ENCODE measurements at regions not wholly inside any gene's neighbourhood (a gene's known extent, or its start where the extent isn't known, plus 50 kb on each side); places are given as distances from the start of the nearest gene placed in this dataset.

- Mint-ChIP-seq H3K4me3 (no peak overlapping the region), H3K27ac (no peak overlapping the region), H3K9me3 (peaks cover 3 to 13% (median 5%) of the 10 kb centered on the region in 8 donors), H3K36me3 (no peaks in the 10 kb centered on the region), H3K4me1 (no peaks in the 10 kb centered on the region), H3K27me3 (no peaks in the 10 kb centered on the region)
- no peak overlapping the region for H3K27ac ChIP-seq (ENCODE audit: low read depth, low read length)
- no peak overlapping the region for H3K4me3 ChIP-seq (ENCODE audit: low read length in 2 of 2)
- H3K36me3 ChIP-seq (ENCODE audit: insufficient read depth, low read length), result no peaks in the 10 kb centered on the region
- POLR2A ChIA-PET (ENCODE audit: partially characterized antibody), result no interaction called here
- H3K27me3 ChIP-seq (ENCODE audit: insufficient read depth, low read length), result no peaks in the 10 kb centered on the region
- H3K9me3 ChIP-seq (ENCODE audit: control insufficient read depth in 1 of 2, low read length in 2 of 2), result no peaks in the 10 kb centered on the region
- no peaks in the 10 kb centered on the region for H3K4me1 ChIP-seq (ENCODE audit: insufficient read depth, low read length)
- CTCF ChIA-PET (ENCODE audit: partially characterized antibody), result no interaction called here
- DNase-seq, result no peak
- intact Hi-C loops (cut with micrococcal nuclease), result no loop called here
Measured at GRCh38 chr6:48915591-48915990, 547.5 kb downstream of the MMUT start.

DNA sequence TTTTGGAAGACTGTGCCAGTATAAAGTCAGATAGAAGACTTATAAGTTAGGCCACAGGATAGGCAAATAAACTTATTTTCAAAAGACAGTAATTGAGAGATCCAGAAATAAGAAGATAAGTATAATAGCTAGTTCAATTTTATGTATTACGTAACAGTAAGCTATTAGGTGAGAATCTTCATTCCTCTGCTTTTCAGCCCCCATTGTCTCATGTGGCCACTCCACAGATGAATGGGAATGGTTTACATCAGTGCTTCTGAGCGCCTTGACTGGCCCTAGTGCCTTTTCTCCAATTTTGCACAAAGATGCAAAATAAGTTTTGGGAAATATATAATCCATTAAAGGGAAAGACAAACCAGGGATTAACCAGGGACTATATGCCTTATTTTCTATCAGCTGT, 550.5 kb downstream of the MMUT start:
- DNase-seq, result no peak
- Histone ChIP-seq H3K36me3 (ENCODE audit: insufficient read depth, low read length) (no peaks in the 10 kb centered on the region), H3K4me1 (ENCODE audit: insufficient read depth, low read length) (no peaks in the 10 kb centered on the region), H3K27me3 (ENCODE audit: insufficient read depth, low read length) (no peaks in the 10 kb centered on the region), H3K9me3 (ENCODE audit: control insufficient read depth in 1 of 2, low read length in 2 of 2) (no peaks in the 10 kb centered on the region), H3K27ac (ENCODE audit: low read depth, low read length) (no peak overlapping the region), H3K4me3 (ENCODE audit: low read length in 2 of 2) (no peak overlapping the region)
- CTCF ChIA-PET (ENCODE audit: partially characterized antibody), result no interaction called here
- POLR2A ChIA-PET (ENCODE audit: partially characterized antibody), result no interaction called here
- H3K4me1 Mint-ChIP-seq, result no peaks in the 10 kb centered on the region
- H3K36me3 Mint-ChIP-seq, result no peaks in the 10 kb centered on the region
- H3K9me3 Mint-ChIP-seq, result peaks cover 2 to 10% (median 4%) of the 10 kb centered on the region in 8 donors
- intact Hi-C loops (cut with micrococcal nuclease), result no loop called here
- H3K4me3 Mint-ChIP-seq, result no peak overlapping the region
- no peak overlapping the region for H3K27ac Mint-ChIP-seq
- no peaks in the 10 kb centered on the region for H3K27me3 Mint-ChIP-seq

DNA sequence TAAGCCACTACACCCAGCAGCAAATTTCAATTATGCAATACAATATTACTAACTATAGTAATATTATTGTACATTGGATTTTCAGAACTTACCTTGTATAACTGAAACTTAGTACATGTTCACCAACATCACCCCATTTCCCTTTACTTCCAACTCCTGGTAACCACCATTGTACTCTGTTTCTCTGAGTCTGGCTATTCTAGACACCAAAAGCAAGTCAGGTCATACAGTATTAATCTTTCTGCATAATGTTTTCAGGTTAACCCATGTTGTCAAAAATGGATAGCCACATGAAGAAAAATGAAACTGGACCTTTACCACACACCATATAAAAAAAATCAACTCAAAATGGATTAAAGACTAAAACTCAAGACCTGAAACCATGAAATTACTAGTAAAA, 558.2 kb downstream of the MMUT start:
- no peaks in the 10 kb centered on the region for H3K36me3 Mint-ChIP-seq
- Histone ChIP-seq H3K4me1 (ENCODE audit: insufficient read depth, low read length) (no peaks in the 10 kb centered on the region), H3K9me3 (ENCODE audit: control insufficient read depth in 1 of 2, low read length in 2 of 2) (no peaks in the 10 kb centered on the region), H3K27me3 (ENCODE audit: insufficient read depth, low read length) (no peaks in the 10 kb centered on the region), H3K27ac (ENCODE audit: low read depth, low read length) (no peak overlapping the region), H3K4me3 (ENCODE audit: low read length in 2 of 2) (no peak overlapping the region), H3K36me3 (ENCODE audit: insufficient read depth, low read length) (no peaks in the 10 kb centered on the region)
- DNase-seq, result no peak
- POLR2A ChIA-PET (ENCODE audit: partially characterized antibody), result no interaction called here
- H3K27ac Mint-ChIP-seq, result no peak overlapping the region
- peaks cover 0 to 16% (median 7%) of the 10 kb centered on the region in 8 donors for H3K9me3 Mint-ChIP-seq
- CTCF ChIA-PET (ENCODE audit: partially characterized antibody), result no interaction called here
- intact Hi-C loops (cut with micrococcal nuclease), result no loop called here
- H3K4me1 Mint-ChIP-seq, result no peaks in the 10 kb centered on the region
- no peak overlapping the region for H3K4me3 Mint-ChIP-seq
- no peaks in the 10 kb centered on the region for H3K27me3 Mint-ChIP-seq

DNA sequence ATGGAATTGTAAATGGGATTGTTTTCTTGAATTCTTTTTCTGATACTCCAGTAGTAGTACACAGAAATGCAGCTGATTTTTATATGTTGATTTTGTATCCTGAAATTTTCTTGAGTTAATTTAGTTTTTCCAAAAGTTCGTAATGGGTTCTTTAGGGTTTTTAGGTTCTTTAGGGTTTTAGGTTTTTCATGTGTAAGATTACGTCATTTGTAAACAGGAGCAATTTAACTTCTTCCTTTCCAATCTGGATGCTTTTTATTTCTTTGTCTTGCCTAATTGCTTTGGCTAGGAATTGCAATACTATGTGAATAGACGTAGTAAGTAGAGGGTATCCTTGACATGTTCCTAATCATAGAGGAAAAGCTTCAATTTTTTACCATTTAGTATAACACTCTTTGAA, 568.6 kb downstream of the MMUT start:
- Mint-ChIP-seq H3K27ac (no peak overlapping the region), H3K27me3 (no peaks in the 10 kb centered on the region), H3K36me3 (no peaks in the 10 kb centered on the region), H3K9me3 (peaks cover 0 to 6% (median 3%) of the 10 kb centered on the region in 8 donors), H3K4me1 (no peaks in the 10 kb centered on the region), H3K4me3 (no peak overlapping the region)
- no peak overlapping the region for H3K27ac ChIP-seq (ENCODE audit: low read depth, low read length)
- no peaks in the 10 kb centered on the region for H3K4me1 ChIP-seq (ENCODE audit: insufficient read depth, low read length)
- POLR2A ChIA-PET (ENCODE audit: partially characterized antibody), result no interaction called here
- H3K9me3 ChIP-seq (ENCODE audit: control insufficient read depth in 1 of 2, low read length in 2 of 2), result no peaks in the 10 kb centered on the region
- DNase-seq, result no peak
- no peaks in the 10 kb centered on the region for H3K27me3 ChIP-seq (ENCODE audit: insufficient read depth, low read length)
- intact Hi-C loops (cut with micrococcal nuclease), result no loop called here
- CTCF ChIA-PET (ENCODE audit: partially characterized antibody), result no interaction called here
- no peaks in the 10 kb centered on the region for H3K36me3 ChIP-seq (ENCODE audit: insufficient read depth, low read length)
- H3K4me3 ChIP-seq (ENCODE audit: low read length in 2 of 2), result no peak overlapping the region

- no peak overlapping the region for H3K27ac Mint-ChIP-seq
- no peak overlapping the region for H3K27ac ChIP-seq (ENCODE audit: low read depth, low read length)
- H3K4me3 ChIP-seq (ENCODE audit: low read length in 2 of 2), result no peak overlapping the region
- H3K27me3 Mint-ChIP-seq, result no peaks in the 10 kb centered on the region
- ChIA-PET CTCF (ENCODE audit: partially characterized antibody) (no interaction called here), POLR2A (ENCODE audit: partially characterized antibody) (no interaction called here)
- no peaks in the 10 kb centered on the region for H3K9me3 ChIP-seq (ENCODE audit: control insufficient read depth in 1 of 2, low read length in 2 of 2)
- no peak overlapping the region for H3K4me3 Mint-ChIP-seq
- no peaks in the 10 kb centered on the region for H3K4me1 ChIP-seq (ENCODE audit: insufficient read depth, low read length)
- H3K4me1 Mint-ChIP-seq, result no peaks in the 10 kb centered on the region
- peaks cover 0 to 6% (median 2%) of the 10 kb centered on the region in 8 donors for H3K9me3 Mint-ChIP-seq
- intact Hi-C loops (cut with micrococcal nuclease), result no loop called here
- no peaks in the 10 kb centered on the region for H3K36me3 ChIP-seq (ENCODE audit: insufficient read depth, low read length)
- DNase-seq, result no peak
- H3K27me3 ChIP-seq (ENCODE audit: insufficient read depth, low read length), result no peaks in the 10 kb centered on the region
- no peaks in the 10 kb centered on the region for H3K36me3 Mint-ChIP-seq
Measured at GRCh38 chr6:48893048-48893447, 570.0 kb downstream of the MMUT start.

GRCh38 chr6:48891308-48891707, 571.7 kb downstream of the MMUT start:
- CTCF ChIA-PET (ENCODE audit: partially characterized antibody), result no interaction called here
- no peaks in the 10 kb centered on the region for H3K36me3 Mint-ChIP-seq

DNA sequence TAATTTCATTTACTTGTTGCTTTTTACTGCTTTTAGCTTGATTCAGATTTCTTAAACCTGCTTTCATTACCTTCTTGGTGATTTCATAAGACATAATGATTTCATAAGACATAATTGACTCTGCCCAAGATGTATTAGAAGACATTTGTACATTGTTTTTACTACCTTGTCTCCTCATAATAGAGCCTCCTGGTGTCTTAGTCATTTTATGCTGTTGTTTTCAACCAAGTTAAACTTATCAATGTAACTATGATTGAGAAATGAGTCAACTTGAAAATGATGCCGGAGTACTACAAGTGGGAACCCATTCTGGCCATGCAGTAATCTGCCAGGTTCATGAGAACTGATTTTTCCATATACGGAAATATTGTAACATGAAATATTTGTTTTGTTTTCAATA, 573.6 kb downstream of the MMUT start:
- Mint-ChIP-seq H3K27ac (no peak overlapping the region), H3K4me3 (no peak overlapping the region), H3K9me3 (peaks cover 0 to 9% (median 2%) of the 10 kb centered on the region in 8 donors), H3K36me3 (no peaks in the 10 kb centered on the region), H3K4me1 (no peaks in the 10 kb centered on the region), H3K27me3 (no peaks in the 10 kb centered on the region)
- no peak for DNase-seq
- H3K4me1 ChIP-seq (ENCODE audit: insufficient read depth, low read length), result no peaks in the 10 kb centered on the region
- intact Hi-C loops (cut with micrococcal nuclease), result no loop called here
- H3K9me3 ChIP-seq (ENCODE audit: control insufficient read depth in 1 of 2, low read length in 2 of 2), result no peaks in the 10 kb centered on the region
- H3K4me3 ChIP-seq (ENCODE audit: low read length in 2 of 2), result no peak overlapping the region
- POLR2A ChIA-PET (ENCODE audit: partially characterized antibody), result no interaction called here
- H3K27me3 ChIP-seq (ENCODE audit: insufficient read depth, low read length), result no peaks in the 10 kb centered on the region
- CTCF ChIA-PET (ENCODE audit: partially characterized antibody), result no interaction called here
- no peak overlapping the region for H3K27ac ChIP-seq (ENCODE audit: low read depth, low read length)
- no peaks in the 10 kb centered on the region for H3K36me3 ChIP-seq (ENCODE audit: insufficient read depth, low read length)

More at GRCh38 chr6:48891308-48891707, 571.7 kb downstream of the MMUT start:
- no peaks in the 10 kb centered on the region for H3K27me3 Mint-ChIP-seq
- H3K4me3 Mint-ChIP-seq, result no peak overlapping the region
- no peaks in the 10 kb centered on the region for H3K36me3 ChIP-seq (ENCODE audit: insufficient read depth, low read length)
- DNase-seq, result no peak
- POLR2A ChIA-PET (ENCODE audit: partially characterized antibody), result no interaction called here
- H3K4me1 Mint-ChIP-seq, result no peaks in the 10 kb centered on the region
- H3K27ac Mint-ChIP-seq, result no peak overlapping the region
- H3K4me1 ChIP-seq (ENCODE audit: insufficient read depth, low read length), result no peaks in the 10 kb centered on the region
- intact Hi-C loops (cut with micrococcal nuclease), result no loop called here
- no peaks in the 10 kb centered on the region for H3K27me3 ChIP-seq (ENCODE audit: insufficient read depth, low read length)
- no peak overlapping the region for H3K4me3 ChIP-seq (ENCODE audit: low read length in 2 of 2)
- no peak overlapping the region for H3K27ac ChIP-seq (ENCODE audit: low read depth, low read length)
- H3K9me3 ChIP-seq (ENCODE audit: control insufficient read depth in 1 of 2, low read length in 2 of 2), result no peaks in the 10 kb centered on the region
- H3K9me3 Mint-ChIP-seq, result peaks cover 0 to 6% (median 2%) of the 10 kb centered on the region in 8 donors

GRCh38 chr6:48883116-48883515, 579.9 kb downstream of the MMUT start:
- Mint-ChIP-seq H3K9me3 (peaks cover 2 to 17% (median 7%) of the 10 kb centered on the region in 8 donors), H3K4me3 (no peak overlapping the region), H3K27me3 (no peaks in the 10 kb centered on the region), H3K36me3 (no peaks in the 10 kb centered on the region), H3K4me1 (no peaks in the 10 kb centered on the region), H3K27ac (no peak overlapping the region)
- ChIA-PET POLR2A (ENCODE audit: partially characterized antibody) (no interaction called here), CTCF (ENCODE audit: partially characterized antibody) (no interaction called here)
- Histone ChIP-seq H3K4me3 (ENCODE audit: low read length in 2 of 2) (no peak overlapping the region), H3K4me1 (ENCODE audit: insufficient read depth, low read length) (no peaks in the 10 kb centered on the region), H3K9me3 (ENCODE audit: control insufficient read depth in 1 of 2, low read length in 2 of 2) (no peaks in the 10 kb centered on the region), H3K27me3 (ENCODE audit: insufficient read depth, low read length) (no peaks in the 10 kb centered on the region), H3K27ac (ENCODE audit: low read depth, low read length) (no peak overlapping the region), H3K36me3 (ENCODE audit: insufficient read depth, low read length) (no peaks in the 10 kb centered on the region)
- DNase-seq, result no peak
- intact Hi-C loops (cut with micrococcal nuclease), result no loop called here
